H1 (cell line): ENCODE measurements at regions not wholly inside any gene's neighbourhood (a gene's known extent, or its start where the extent isn't known, plus 50 kb on each side); places are given as distances from the start of the nearest gene placed in this dataset.

ENCODE experiments used
- CTCF ChIA-PET: fragments of 300-600 bp; sonication (Branson Sonifier 250); formaldehyde crosslinking; loops from one replicate; lab custom pipeline; 2021; ENCODE audit not compliant: partially characterized antibody; lab: Charles Lee
- POLR2A ChIA-PET: fragments of 300-600 bp; sonication (Branson Sonifier 250); formaldehyde crosslinking; loops from one replicate; lab custom pipeline; 2021; ENCODE audit warnings: inconsistent platforms; ENCODE audit not compliant: partially characterized antibody; lab: Charles Lee
- DNase-seq, 2 experiments: peaks; one replicate each; pipeline versions ENCODE4 v3.0.0 to v3.0.0-alpha.2; 2010 to 2022; ENCODE audit warnings: low spot score in 2 of 2, low read depth in 1 of 2, mixed read lengths in 1 of 2
- FAIRE-seq: peaks from 2 replicates; lab custom pipeline; 2011; peaks lifted over from hg19 to GRCh38; lab: Jason Lieb, UNC
- H2AFZ ChIP-seq: 2 replicates; pipeline ENCODE4 v1.8.1; 2012; ENCODE audit warnings: low read length, inconsistent platforms
- H2AK5ac ChIP-seq: 2 replicates; pipeline ENCODE4 v1.6.1; 2013; ENCODE audit warnings: low read depth, low read length
- H2BK120ac ChIP-seq: replicated peaks from 2 replicates; pipeline ENCODE3; 2013; ENCODE audit warnings: low read depth, low read length, inconsistent platforms
- H2BK12ac ChIP-seq: 2 replicates; pipeline ENCODE4 v1.6.1; 2013; ENCODE audit warnings: low read depth, low read length
- H2BK15ac ChIP-seq: 2 replicates; pipeline ENCODE4 v1.6.1; 2013; ENCODE audit warnings: low read length
- H2BK20ac ChIP-seq: 2 replicates; pipeline ENCODE4 v1.6.1; 2013; ENCODE audit warnings: low read length
- H2BK5ac ChIP-seq: 2 replicates; pipeline ENCODE4 v1.6.1; 2013; ENCODE audit warnings: low read depth, low read length
- H3K14ac ChIP-seq: 2 replicates; pipeline ENCODE4 v1.6.1; 2013; ENCODE audit warnings: inconsistent platforms; ENCODE audit not compliant: insufficient read length
- H3K18ac ChIP-seq: 2 replicates; pipeline ENCODE4 v1.6.1; 2013; ENCODE audit warnings: low read length; ENCODE audit errors: extremely low read depth
- H3K23ac ChIP-seq: 2 replicates; pipeline ENCODE4 v1.6.1; 2013; ENCODE audit warnings: inconsistent platforms; ENCODE audit not compliant: insufficient read length
- H3K23me2 ChIP-seq: 2 replicates; pipeline ENCODE4 v1.6.1; 2013; ENCODE audit warnings: low read depth, low read length
- H3K27ac ChIP-seq: 2 replicates; pipeline ENCODE4 v1.6.1; 2011; ENCODE audit warnings: low read depth, low read length, inconsistent platforms
- H3K27me3 ChIP-seq, 4 experiments: replicated peaks in 1 of 4; 1 replicate in 1 of 4; 2 replicates in 3 of 4; pipeline versions ENCODE4 v1.6.1 to v1.8.1; 2011 to 2013; ENCODE audit warnings: low read length in 3 of 4, mild to moderate bottlenecking in 3 of 4, inconsistent platforms in 2 of 4, mixed read lengths in 2 of 4, moderate library complexity in 1 of 4; ENCODE audit not compliant: control insufficient read depth in 3 of 4, insufficient read depth in 3 of 4; ENCODE audit errors: extremely low read depth in 1 of 4
- H3K36me3 ChIP-seq, 4 experiments: 2 replicates each; pipeline versions ENCODE4 v1.6.1 to v1.8.1; 2011 to 2013; ENCODE audit warnings: mild to moderate bottlenecking in 4 of 4, low read length in 3 of 4, moderate library complexity in 2 of 4, control low read depth in 1 of 4, inconsistent platforms in 1 of 4; ENCODE audit not compliant: insufficient read depth in 4 of 4, control insufficient read depth in 2 of 4
- H3K4ac ChIP-seq: replicated peaks from 2 replicates; pipeline ENCODE3; 2013; ENCODE audit warnings: low read length, low read depth, mixed read lengths, inconsistent platforms; ENCODE audit not compliant: insufficient read length
- H3K4me1 ChIP-seq, 4 experiments: replicated peaks in 1 of 4; 1 replicate in 1 of 4; 2 replicates in 3 of 4; pipeline versions ENCODE4 v1.6.1 to v1.8.1; 2011 to 2013; ENCODE audit warnings: low read length in 3 of 4, inconsistent platforms in 2 of 4, mixed read lengths in 1 of 4; ENCODE audit not compliant: insufficient read depth in 4 of 4, control insufficient read depth in 3 of 4
- H3K4me2 ChIP-seq, 2 experiments: 2 replicates each; pipeline versions ENCODE4 v1.6.1 to v1.8.1; 2011 to 2013; ENCODE audit warnings: low read depth in 2 of 2, low read length in 2 of 2, control low read depth in 1 of 2, inconsistent platforms in 1 of 2, mild to moderate bottlenecking in 1 of 2; ENCODE audit not compliant: insufficient read depth in 1 of 2
- H3K4me3 ChIP-seq, 4 experiments: fragments of 200-600, 300-600 bp in 1 of 4; sonication (generic), shearing (Covaris generic), sonication (Bioruptor Twin) in 1 of 4; 2 replicates each; pipeline versions ENCODE4 v1.5.1 to v1.8.1; 2011 to 2016; ENCODE audit warnings: low read length in 4 of 4, low read depth in 3 of 4, control low read depth in 2 of 4, inconsistent platforms in 2 of 4, mild to moderate bottlenecking in 2 of 4, mixed read lengths in 1 of 4, moderate library complexity in 1 of 4; ENCODE audit not compliant: insufficient read depth in 2 of 4; ENCODE audit errors: extremely low read depth in 1 of 4
- H3K56ac ChIP-seq: replicated peaks from 2 replicates; pipeline ENCODE3; 2013; ENCODE audit warnings: low read depth, mild to moderate bottlenecking, mixed read lengths, low read length, inconsistent platforms; ENCODE audit not compliant: insufficient read length
- H3K79me1 ChIP-seq: 2 replicates; pipeline ENCODE4 v1.6.1; 2013; ENCODE audit warnings: low read depth, low read length, control low read depth
- H3K79me2 ChIP-seq, 2 experiments: 2 replicates each; pipeline versions ENCODE4 v1.6.1 to v1.8.1; 2012 to 2013; ENCODE audit warnings: low read length in 2 of 2, mild to moderate bottlenecking in 2 of 2, inconsistent platforms in 1 of 2; ENCODE audit not compliant: insufficient read depth in 2 of 2, control insufficient read depth in 1 of 2
- H3K9ac ChIP-seq, 4 experiments: replicated peaks in 1 of 4; 1 replicate in 1 of 4; 2 replicates in 3 of 4; pipeline versions ENCODE4 v1.6.1 to v1.8.1; 2011 to 2013; ENCODE audit warnings: low read depth in 3 of 4, low read length in 3 of 4, control low read depth in 2 of 4, mild to moderate bottlenecking in 2 of 4, moderate library complexity in 2 of 4, inconsistent platforms in 1 of 4; ENCODE audit errors: extremely low read depth in 1 of 4
- H3K9me3 ChIP-seq, 2 experiments: 2 replicates each; pipeline versions ENCODE4 v1.6.1 to v1.8.1; 2012 to 2013; ENCODE audit warnings: mild to moderate bottlenecking in 2 of 2, moderate library complexity in 2 of 2, control low read depth in 1 of 2, inconsistent platforms in 1 of 2, low read depth in 1 of 2, low read length in 1 of 2, mixed read lengths in 1 of 2; ENCODE audit not compliant: insufficient read depth in 2 of 2
- H4K20me1 ChIP-seq, 2 experiments: replicated peaks in 1 of 2; 2 replicates each; pipeline versions ENCODE3 to v1.8.1; 2011 to 2013; ENCODE audit warnings: inconsistent platforms in 2 of 2, low read length in 2 of 2, mild to moderate bottlenecking in 1 of 2; ENCODE audit not compliant: insufficient read depth in 2 of 2, control insufficient read depth in 1 of 2
- H4K5ac ChIP-seq: 2 replicates; pipeline ENCODE4 v1.6.1; 2013; ENCODE audit warnings: low read length, low read depth, mixed read lengths, inconsistent platforms; ENCODE audit not compliant: insufficient read length
- H4K8ac ChIP-seq: 2 replicates; pipeline ENCODE4 v1.8.0; 2013; ENCODE audit warnings: mild to moderate bottlenecking, moderate library complexity, low read length, inconsistent platforms; ENCODE audit not compliant: insufficient read depth; ENCODE audit errors: extremely low read depth
- H4K91ac ChIP-seq: replicated peaks from 2 replicates; pipeline ENCODE3; 2013; ENCODE audit warnings: low read length, mixed read lengths, inconsistent platforms; ENCODE audit not compliant: insufficient read length
- BRCA1 ChIP-seq: IDR thresholded peaks from 2 replicates; pipeline ENCODE4 v1.6.1; 2012; ENCODE audit warnings: low read depth, low read length, improper control_type of control experiment
- CEBPB ChIP-seq: IDR thresholded peaks from 2 replicates; pipeline ENCODE4 v1.6.1; 2012; ENCODE audit warnings: low read depth, low read length
- GABPA ChIP-seq: IDR thresholded peaks from 2 replicates; pipeline ENCODE4 v1.6.1; 2011; ENCODE audit warnings: mild to moderate bottlenecking, low read length, moderate library complexity, borderline replicate concordance; ENCODE audit not compliant: insufficient read depth
- GTF2F1 ChIP-seq: IDR thresholded peaks from 2 replicates; pipeline ENCODE4 v1.6.1; 2012; ENCODE audit warnings: low read depth, low read length, improper control_type of control experiment, borderline replicate concordance
- HDAC2 ChIP-seq, 2 experiments: fragments of 300-600 bp in 1 of 2; sonication (generic) in 1 of 2; IDR thresholded peaks; 2 replicates each; pipeline ENCODE4 v1.6.1; 2011 to 2012; ENCODE audit warnings: low read depth in 2 of 2, low read length in 2 of 2, mild to moderate bottlenecking in 2 of 2, moderate library complexity in 2 of 2, borderline replicate concordance in 1 of 2, inconsistent platforms in 1 of 2
- JUN ChIP-seq: IDR thresholded peaks from 2 replicates; pipeline ENCODE4 v1.6.1; 2011; ENCODE audit warnings: low read depth, mild to moderate bottlenecking, improper control_type of control experiment, low read length
- NANOG ChIP-seq: IDR thresholded peaks from 2 replicates; pipeline ENCODE4 v1.6.1; 2011; ENCODE audit warnings: low read length, low read depth, mild to moderate bottlenecking, inconsistent platforms; ENCODE audit not compliant: insufficient read depth, poor library complexity, severe bottlenecking
- PHF8 ChIP-seq: fragments of 200-600 bp; sonication (generic); conservative IDR thresholded peaks from 2 replicates; pipeline ENCODE4 v1.7.1; 2012; ENCODE audit warnings: low read depth, mild to moderate bottlenecking, inconsistent platforms, low read length, moderate library complexity
- RNF2 ChIP-seq: fragments of 200-900, 300-1000 bp; sonication (generic); IDR thresholded peaks from 2 replicates; pipeline ENCODE4 v1.7.1; 2016; ENCODE audit warnings: borderline replicate concordance, low read depth, mild to moderate bottlenecking, antibody characterized with exemption, low read length; ENCODE audit not compliant: poor library complexity, severe bottlenecking; ENCODE audit errors: missing control alignments
- SP4 ChIP-seq: IDR thresholded peaks from 2 replicates; pipeline ENCODE4 v1.6.1; 2012; ENCODE audit warnings: low read length, inconsistent platforms
- SUZ12 ChIP-seq: fragments of 200-600 bp; sonication (generic); IDR thresholded peaks from 2 replicates; pipeline ENCODE4 v1.6.1; 2012; ENCODE audit warnings: mild to moderate bottlenecking, inconsistent platforms, low read length, moderate library complexity, mixed read lengths
- YY1 ChIP-seq: IDR thresholded peaks from 2 replicates; pipeline ENCODE4 v1.6.1; 2011; ENCODE audit warnings: low read depth, mild to moderate bottlenecking, low read length
- WGBS, 2 experiments: shearing (Covaris generic) in 1 of 2; methylation state at CpG; one replicate each; pipeline versions ENCODE4 v1.1.6 to v1.1.7; 2013 to 2015; ENCODE audit warnings: low lambda C conversion rate in 2 of 2, mixed read lengths in 2 of 2, inconsistent platforms in 1 of 2, low coverage in 1 of 2, missing lambda C conversion rate in 1 of 2; ENCODE audit not compliant: insufficient replicate concordance in 2 of 2, insufficient coverage in 1 of 2, insufficient read length in 1 of 2; ENCODE audit errors: extremely low coverage in 1 of 2, missing lambda C conversion rate in 1 of 2; 5-methylcytosine and 5-hydroxymethylcytosine counted together
- TF ChIP-seq, protein P1 (sequence below): IDR thresholded peaks from 2 replicates; pipeline ENCODE4 v1.6.1; 2012; ENCODE audit warnings: inconsistent platforms

DNA sequence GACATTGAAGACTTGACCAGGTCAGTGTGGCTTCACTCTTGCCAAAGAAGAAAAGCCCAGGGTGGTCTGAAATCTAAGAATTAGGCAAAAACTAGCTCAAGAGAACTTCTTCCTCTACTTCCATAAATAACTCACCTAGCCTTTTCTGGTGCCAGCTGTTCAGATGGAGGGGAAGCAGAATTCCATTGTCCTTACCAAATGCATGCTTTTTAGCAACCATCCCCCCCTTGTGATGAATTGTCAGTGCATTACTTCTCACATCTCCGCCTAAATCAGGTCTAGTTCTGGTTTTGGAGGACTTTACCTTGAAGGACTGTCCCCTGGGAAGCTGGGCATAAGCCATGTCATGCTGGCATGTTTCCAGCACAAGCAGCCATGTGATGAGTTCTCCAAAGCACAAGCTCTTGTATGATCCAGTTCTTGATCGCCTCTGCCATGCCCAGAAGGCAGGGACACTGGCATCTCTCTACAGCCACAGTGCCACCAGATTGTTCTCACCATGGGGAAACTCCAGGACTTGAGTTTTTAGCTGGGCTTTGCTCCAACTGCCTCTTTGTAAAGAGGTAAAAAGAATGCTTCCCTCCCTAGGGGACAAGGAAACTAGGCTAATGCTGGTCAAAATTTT lies 96.4 kb upstream of the IL12A start:
- no peak overlapping the region for H2BK12ac ChIP-seq
- no peak overlapping the region for H3K23ac ChIP-seq
- H3K79me2 ChIP-seq, result no peaks in the 10 kb centered on the region
- H2AFZ ChIP-seq, result no peak overlapping the region
- 88% methylated on average over 2 of the region's 2 CpGs; no CpG with 5 or more reads in 1 of the 2 experiments for WGBS, 2 experiments
- no peaks in the 10 kb centered on the region for H3K27me3 ChIP-seq
- CTCF ChIA-PET, result interaction anchor here (0.8 to 12.8 kb wide), 5 partner anchors 9 to 113 kb away, joined by 3 to 238 read pairs (median 4); partner anchors contain the start of gene IL12A
- no peak overlapping the region for H2BK120ac ChIP-seq
- no peaks in the 10 kb centered on the region for H3K4me1 ChIP-seq
- no peak overlapping the region for H3K4me2 ChIP-seq
- no peak overlapping the region for H4K91ac ChIP-seq
- H3K36me3 ChIP-seq, result peaks cover 0 to 8% (median 5%) of the 10 kb centered on the region in 4 experiments; a peak in 4 of 8 replicates
- DNase-seq (no peak), FAIRE-seq (no peak)
- no peak overlapping the region for H3K56ac ChIP-seq
- no peak overlapping the region for H4K5ac ChIP-seq
- POLR2A ChIA-PET, result interaction anchor here (0.6 kb wide), 1 partner anchor 144 kb away, joined by 3 read pairs; no protein-coding TSS in a partner anchor
- no peak overlapping the region for H3K27ac ChIP-seq
- H2BK20ac ChIP-seq, result no peak overlapping the region
- H3K23me2 ChIP-seq, result no peaks in the 10 kb centered on the region
- H3K4ac ChIP-seq, result no peak overlapping the region
- H3K18ac ChIP-seq, result no peak overlapping the region
- no peak overlapping the region for H2BK5ac ChIP-seq
- H3K9ac ChIP-seq, result no peak overlapping the region
- no peak overlapping the region for H4K8ac ChIP-seq
- no peak overlapping the region for H2BK15ac ChIP-seq
- no peak overlapping the region for H3K14ac ChIP-seq
- no peaks in the 10 kb centered on the region for H3K9me3 ChIP-seq
- H3K4me3 ChIP-seq, result no peak overlapping the region
- no peak overlapping the region for H2AK5ac ChIP-seq
- H3K79me1 ChIP-seq, result no peaks in the 10 kb centered on the region
- peaks cover 2% of the 10 kb centered on the region in 2 experiments for H4K20me1 ChIP-seq
- TF ChIP-seq GTF2F1, result no peak
- no peak for TF ChIP-seq GABPA
- TF ChIP-seq HDAC2 (IDR thresholded peaks at IDR 0.05; ENCODE audit: borderline replicate concordance in 1 of 2, low read depth in 2 of 2, low read length in 2 of 2), result no peak
- TF ChIP-seq, protein P1, sequence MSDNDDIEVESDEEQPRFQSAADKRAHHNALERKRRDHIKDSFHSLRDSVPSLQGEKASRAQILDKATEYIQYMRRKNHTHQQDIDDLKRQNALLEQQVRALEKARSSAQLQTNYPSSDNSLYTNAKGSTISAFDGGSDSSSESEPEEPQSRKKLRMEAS, result no peak
- TF ChIP-seq NANOG, result no peak
- TF ChIP-seq SUZ12, result no peak
- TF ChIP-seq BRCA1, result no peak
- TF ChIP-seq RNF2, result no peak
- TF ChIP-seq PHF8, result no peak
- TF ChIP-seq SP4, result no peak
- no peak for TF ChIP-seq CEBPB
- no peak for TF ChIP-seq JUN
- TF ChIP-seq YY1, result no peak
